AG20443 (cell line): ENCODE measurements at regions not wholly inside any gene's neighbourhood (a gene's known extent, or its start where the extent isn't known, plus 50 kb on each side); places are given as distances from the start of the nearest gene placed in this dataset.

Experiments used
- DNase-seq: peaks from one replicate; pipeline ENCODE4 v3.0.0; 2012; ENCODE audit warnings: low spot score, mixed read lengths

GRCh38 chr18:10009321-10010144 lies 95.7 kb downstream of the VAPA start:
- DNase-seq: no peak

- DNase-seq: peak; percentile 93
Observed at GRCh38 chr18:10010611-10011015, 96.8 kb downstream of the VAPA start.

- no peak for DNase-seq
Observed at GRCh38 chr18:10011061-10011460, 97.2 kb downstream of the VAPA start.

- DNase-seq: no peak
Observed at GRCh38 chr18:10011751-10012150, 97.9 kb downstream of the VAPA start.

- DNase-seq: no peak
Observed at GRCh38 chr18:10012526-10012925, 98.7 kb downstream of the VAPA start.

GRCh38 chr18:10013621-10014543 lies 100.1 kb downstream of the VAPA start:
- no peak for DNase-seq

- DNase-seq: peak; percentile 38
Observed at GRCh38 chr18:10015288-10015701, 101.5 kb downstream of the VAPA start.

GRCh38 chr18:10015941-10016819 lies 102.4 kb downstream of the VAPA start:
- peak; percentile 76 for DNase-seq

GRCh38 chr18:10017043-10017442 lies 103.2 kb downstream of the VAPA start:
- DNase-seq: no peak

GRCh38 chr18:10018289-10018688 lies 104.5 kb downstream of the VAPA start:
- no peak for DNase-seq

- no peak for DNase-seq
Observed at GRCh38 chr18:10020171-10020570, 106.4 kb downstream of the VAPA start.

- DNase-seq: no peak
Observed at GRCh38 chr18:10022365-10022764, 108.5 kb downstream of the VAPA start.

- no peak for DNase-seq
Observed at GRCh38 chr18:10023853-10024570, 110.2 kb downstream of the VAPA start.

- no peak for DNase-seq
Observed at GRCh38 chr18:10025711-10026670, 112.2 kb downstream of the VAPA start.

GRCh38 chr18:10027031-10027430 lies 113.2 kb downstream of the VAPA start:
- no peak for DNase-seq

GRCh38 chr18:10027461-10027860 lies 113.6 kb downstream of the VAPA start:
- DNase-seq: no peak

GRCh38 chr18:10029711-10030110 lies 115.9 kb downstream of the VAPA start:
- DNase-seq: no peak

GRCh38 chr18:10030816-10031541 lies 117.2 kb downstream of the VAPA start:
- DNase-seq: no peak

GRCh38 chr18:10032331-10033015 lies 118.7 kb downstream of the VAPA start:
- DNase-seq: no peak
